ENCODE measurements at regions not wholly inside any gene's neighbourhood (a gene's known extent, or its start where the extent isn't known, plus 50 kb on each side); places are given as distances from the start of the nearest gene placed in this dataset.

DNA sequence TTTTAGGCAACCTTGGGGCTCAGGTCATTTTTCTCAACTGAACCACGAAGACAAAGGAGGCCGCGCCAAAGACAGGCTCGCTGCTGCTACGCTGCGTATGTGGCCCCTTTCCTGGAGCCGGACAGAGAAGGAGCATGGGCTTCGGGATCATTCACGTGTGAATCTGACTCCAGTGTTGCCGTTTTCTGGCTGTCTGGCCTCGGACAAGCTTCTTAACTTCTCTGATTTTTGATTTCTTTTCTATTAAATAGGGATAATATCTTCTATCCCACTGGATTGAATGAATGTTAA lies 50.8 kb upstream of the ZNF366 start:
- TF ChIP-seq ZNF449 (tag by site-specific recombination; IDR thresholded peaks at IDR 0.05) (no peak), ZNF639 (tag by site-specific recombination; IDR thresholded peaks at IDR 0.05) (no peak), ZNF302 (tag by site-specific recombination; IDR thresholded peaks at IDR 0.05; ENCODE audit: low read depth) (no peak), BCL11A (tag by site-specific recombination; IDR thresholded peaks at IDR 0.05; ENCODE audit: low read depth) (no peak), ZBTB8A (tag by site-specific recombination; IDR thresholded peaks at IDR 0.05) (no peak), SP2 (tag by site-specific recombination; IDR thresholded peaks at IDR 0.05) (no peak), ZBTB11 (tag by site-specific recombination; conservative IDR thresholded peaks at IDR 0.05; ENCODE audit: low read depth) (no peak), ZNF670 (tag by site-specific recombination; IDR thresholded peaks at IDR 0.05; ENCODE audit: low read depth) (no peak)
- TF ChIP-seq, protein P1, sequence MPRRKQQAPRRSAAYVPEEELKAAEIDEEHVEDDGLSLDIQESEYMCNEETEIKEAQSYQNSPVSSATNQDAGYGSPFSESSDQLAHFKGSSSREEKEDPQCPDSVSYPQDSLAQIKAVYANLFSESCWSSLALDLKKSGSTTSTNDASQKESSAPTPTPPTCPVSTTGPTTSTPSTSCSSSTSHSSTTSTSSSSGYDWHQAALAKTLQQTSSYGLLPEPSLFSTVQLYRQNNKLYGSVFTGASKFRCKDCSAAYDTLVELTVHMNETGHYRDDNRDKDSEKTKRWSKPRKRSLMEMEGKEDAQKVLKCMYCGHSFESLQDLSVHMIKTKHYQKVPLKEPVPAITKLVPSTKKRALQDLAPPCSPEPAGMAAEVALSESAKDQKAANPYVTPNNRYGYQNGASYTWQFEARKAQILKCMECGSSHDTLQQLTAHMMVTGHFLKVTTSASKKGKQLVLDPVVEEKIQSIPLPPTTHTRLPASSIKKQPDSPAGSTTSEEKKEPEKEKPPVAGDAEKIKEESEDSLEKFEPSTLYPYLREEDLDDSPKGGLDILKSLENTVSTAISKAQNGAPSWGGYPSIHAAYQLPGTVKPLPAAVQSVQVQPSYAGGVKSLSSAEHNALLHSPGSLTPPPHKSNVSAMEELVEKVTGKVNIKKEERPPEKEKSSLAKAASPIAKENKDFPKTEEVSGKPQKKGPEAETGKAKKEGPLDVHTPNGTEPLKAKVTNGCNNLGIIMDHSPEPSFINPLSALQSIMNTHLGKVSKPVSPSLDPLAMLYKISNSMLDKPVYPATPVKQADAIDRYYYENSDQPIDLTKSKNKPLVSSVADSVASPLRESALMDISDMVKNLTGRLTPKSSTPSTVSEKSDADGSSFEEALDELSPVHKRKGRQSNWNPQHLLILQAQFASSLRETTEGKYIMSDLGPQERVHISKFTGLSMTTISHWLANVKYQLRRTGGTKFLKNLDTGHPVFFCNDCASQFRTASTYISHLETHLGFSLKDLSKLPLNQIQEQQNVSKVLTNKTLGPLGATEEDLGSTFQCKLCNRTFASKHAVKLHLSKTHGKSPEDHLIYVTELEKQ (tag by site-specific recombination; IDR thresholded peaks at IDR 0.05; ENCODE audit: borderline replicate concordance): no peak
- TF ChIP-seq, protein P2, sequence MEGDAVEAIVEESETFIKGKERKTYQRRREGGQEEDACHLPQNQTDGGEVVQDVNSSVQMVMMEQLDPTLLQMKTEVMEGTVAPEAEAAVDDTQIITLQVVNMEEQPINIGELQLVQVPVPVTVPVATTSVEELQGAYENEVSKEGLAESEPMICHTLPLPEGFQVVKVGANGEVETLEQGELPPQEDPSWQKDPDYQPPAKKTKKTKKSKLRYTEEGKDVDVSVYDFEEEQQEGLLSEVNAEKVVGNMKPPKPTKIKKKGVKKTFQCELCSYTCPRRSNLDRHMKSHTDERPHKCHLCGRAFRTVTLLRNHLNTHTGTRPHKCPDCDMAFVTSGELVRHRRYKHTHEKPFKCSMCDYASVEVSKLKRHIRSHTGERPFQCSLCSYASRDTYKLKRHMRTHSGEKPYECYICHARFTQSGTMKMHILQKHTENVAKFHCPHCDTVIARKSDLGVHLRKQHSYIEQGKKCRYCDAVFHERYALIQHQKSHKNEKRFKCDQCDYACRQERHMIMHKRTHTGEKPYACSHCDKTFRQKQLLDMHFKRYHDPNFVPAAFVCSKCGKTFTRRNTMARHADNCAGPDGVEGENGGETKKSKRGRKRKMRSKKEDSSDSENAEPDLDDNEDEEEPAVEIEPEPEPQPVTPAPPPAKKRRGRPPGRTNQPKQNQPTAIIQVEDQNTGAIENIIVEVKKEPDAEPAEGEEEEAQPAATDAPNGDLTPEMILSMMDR (tag by site-specific recombination; IDR thresholded peaks at IDR 0.05): no peak

Measured in HEK293 (cell line).